VCaP (cell line): ENCODE measurements at regions not wholly inside any gene's neighbourhood (a gene's known extent, or its start where the extent isn't known, plus 50 kb on each side); places are given as distances from the start of the nearest gene placed in this dataset.
A peak's percentile ranks its signal among the peaks of the same experiment; 100 is the strongest.

Experiments
- H3K27ac ChIP-seq: fragments of 450-650 bp; 2 replicates; pipeline ENCODE4 v1.5.1; 2017
- CTCF ChIP-seq: fragments of 450-650 bp; conservative IDR thresholded peaks from 2 replicates; pipeline ENCODE4 v1.5.1; 2017; ENCODE audit warnings: mild to moderate bottlenecking, moderate library complexity

- peak overlapping the region; percentile 78 for H3K27ac ChIP-seq
- no peak for TF ChIP-seq CTCF
Observed at GRCh38 chr20:21609221-21609620, 95.4 kb upstream of the NKX2-2 start.

- no peak for TF ChIP-seq CTCF
- peak overlapping the region; percentile 78 for H3K27ac ChIP-seq
Observed at GRCh38 chr20:21608777-21609176, 94.9 kb upstream of the NKX2-2 start.

GRCh38 chr20:21607971-21608725 is 94.3 kb upstream of the NKX2-2 start:
- TF ChIP-seq CTCF: no peak
- peak overlapping the region; percentile 78 for H3K27ac ChIP-seq

GRCh38 chr20:21601799-21602198 is 87.9 kb upstream of the NKX2-2 start:
- no peak overlapping the region for H3K27ac ChIP-seq

GRCh38 chr20:21586682-21587081 is 72.8 kb upstream of the NKX2-2 start:
- no peak for TF ChIP-seq CTCF
- no peak overlapping the region for H3K27ac ChIP-seq

More at GRCh38 chr20:21601799-21602198, 87.9 kb upstream of the NKX2-2 start:
- TF ChIP-seq CTCF: no peak

- no peak for TF ChIP-seq CTCF
- H3K27ac ChIP-seq: peak overlapping the region; percentile 86
Observed at GRCh38 chr20:21583486-21584168, 69.8 kb upstream of the NKX2-2 start.

GRCh38 chr20:21577551-21577950 is 63.7 kb upstream of the NKX2-2 start:
- TF ChIP-seq CTCF: no peak
- no peak overlapping the region for H3K27ac ChIP-seq
